ENCODE measurements at regions not wholly inside any gene's neighbourhood (a gene's known extent, or its start where the extent isn't known, plus 50 kb on each side); places are given as distances from the start of the nearest gene placed in this dataset.

- no peak overlapping the region for H3K27ac ChIP-seq
- no peak overlapping the region for H3K4me3 ChIP-seq
- WGBS (ENCODE audit: missing lambda C conversion rate): 4% methylated on average over 6 of the region's 6 CpGs
- ATAC-seq (no peak), DNase-seq (ENCODE audit: low read depth in 1 of 2, low spot score in 1 of 2) (no peak), FAIRE-seq (no peak)
- POLR2A ChIA-PET: no interaction called here
- no peak for TF ChIP-seq FOXS1 (CRISPR knock-in tag; IDR thresholded peaks at IDR 0.05)
- no peak for TF ChIP-seq MAX (IDR thresholded peaks at IDR 0.05)
- no peak for TF ChIP-seq POLR2A (IDR thresholded peaks at IDR 0.05; ENCODE audit: low read length)
- peaks cover 4% of the 10 kb centered on the region; the same call in 1 of the 3 replicates for H3K9me3 ChIP-seq
- H3K4me1 ChIP-seq: no peaks in the 10 kb centered on the region
- H3K4me2 ChIP-seq: no peak overlapping the region
- CTCF ChIA-PET: no interaction called here
Measured at GRCh38 chr16:17925761-17926160, 410.8 kb downstream of the NPIPA8 start.

GRCh38 chr16:17921357-17921978 is 415.1 kb downstream of the NPIPA8 start:
- DNase-seq (ENCODE audit: low read depth in 1 of 2, low spot score in 1 of 2) (peak in 1 of 2 experiments; percentile 14), FAIRE-seq (no peak), ATAC-seq (no peak)
- Histone ChIP-seq H3K27ac (no peak overlapping the region), H3K4me3 (no peak overlapping the region), H3K4me1 (no peaks in the 10 kb centered on the region), H3K4me2 (no peak overlapping the region), H3K9me3 (peaks cover 7% of the 10 kb centered on the region)
- ChIA-PET CTCF (no interaction called here), POLR2A (no interaction called here)
- TF ChIP-seq RARB (CRISPR knock-in tag; IDR thresholded peaks at IDR 0.05): no peak
- peak in 1 of 2 experiments; percentile 36; a peak in 2 of 5 replicates for TF ChIP-seq RAD21 (conservative IDR thresholded peaks at IDR 0.05 in 1 of 2, IDR thresholded peaks at IDR 0.05 in 1 of 2)
- TF ChIP-seq CTCF (IDR thresholded peaks at IDR 0.05): 0 out of 3 replicates have a peak, but pooled peaks have one; percentile 8
- 0% methylated on average over 2 of the region's 2 CpGs for WGBS (ENCODE audit: missing lambda C conversion rate)

- WGBS (ENCODE audit: missing lambda C conversion rate): 0% methylated on average over 3 of the region's 3 CpGs
- TF ChIP-seq ATOH8 (CRISPR knock-in tag; IDR thresholded peaks at IDR 0.05; ENCODE audit: low read depth): no peak
- no peak for TF ChIP-seq EP300 (IDR thresholded peaks at IDR 0.05)
- no peak for TF ChIP-seq RNF2 (IDR thresholded peaks at IDR 0.05; ENCODE audit: borderline replicate concordance, low read depth)
- no peak for TF ChIP-seq REST (IDR thresholded peaks at IDR 0.05)
- no peak for TF ChIP-seq EHF (CRISPR knock-in tag; IDR thresholded peaks at IDR 0.05)
- no peak for TF ChIP-seq NPAS2 (CRISPR knock-in tag; IDR thresholded peaks at IDR 0.05; ENCODE audit: borderline replicate concordance)
- TF ChIP-seq NFE2L2 (conservative IDR thresholded peaks at IDR 0.05; ENCODE audit: low read length): no peak
- TF ChIP-seq HES2 (IDR thresholded peaks at IDR 0.05): no peak
- no peak for TF ChIP-seq CBX2 (IDR thresholded peaks at IDR 0.05; ENCODE audit: borderline replicate concordance, low read depth)
- no peak overlapping the region for H3K27ac ChIP-seq
- no peak for DNase-seq (ENCODE audit: low read depth in 1 of 2, low spot score in 1 of 2)
- FAIRE-seq: no peak
- ChIA-PET POLR2A (no interaction called here), CTCF (no interaction called here)
- H3K4me2 ChIP-seq: no peak overlapping the region
- H3K9me3 ChIP-seq: peaks cover 7% of the 10 kb centered on the region
- H3K4me1 ChIP-seq: no peaks in the 10 kb centered on the region
- ATAC-seq: no peak
- no peak overlapping the region for H3K4me3 ChIP-seq
Measured at GRCh38 chr16:17917316-17918019, 419.1 kb downstream of the NPIPA8 start.
